HEK293T (cell line): ENCODE measurements at regions not wholly inside any gene's neighbourhood (a gene's known extent, or its start where the extent isn't known, plus 50 kb on each side); places are given as distances from the start of the nearest gene placed in this dataset.

Source experiments
- CTCF ChIA-PET: fragments of 350-600 bp; formaldehyde crosslinking; extraction: SDS; loops from one replicate; lab custom pipeline; 2021; ENCODE audit warnings: antibody characterized with exemption, inconsistent platforms; lab: Yijun Ruan, JAX
- POLR2A ChIA-PET: fragments of 350-600 bp; formaldehyde crosslinking; extraction: SDS; loops from one replicate; lab custom pipeline; 2020; ENCODE audit warnings: antibody characterized with exemption, inconsistent platforms; lab: Yijun Ruan, JAX
- DNase-seq: peaks from one replicate; pipeline ENCODE4 v3.0.0; 2012; ENCODE audit warnings: mixed read lengths; ENCODE audit errors: extremely low spot score
- ARNT ChIP-seq: fragments of 450-650 bp; IDR thresholded peaks from 2 replicates; pipeline ENCODE4 v1.6.1; 2017; ENCODE audit warnings: mild to moderate bottlenecking
- BHLHE40 ChIP-seq: fragments of 450-650 bp; IDR thresholded peaks from 2 replicates; pipeline ENCODE4 v1.6.1; 2016; ENCODE audit warnings: mild to moderate bottlenecking, moderate library complexity, borderline replicate concordance
- CTBP1 ChIP-seq: fragments of 450-650 bp; IDR thresholded peaks from 2 replicates; pipeline ENCODE4 v1.6.1; 2016; ENCODE audit warnings: borderline replicate concordance
- ELF4 ChIP-seq: fragments of 450-650 bp; IDR thresholded peaks from 2 replicates; pipeline ENCODE4 v1.6.1; 2017; ENCODE audit warnings: antibody characterized with exemption
- FOXA1 ChIP-seq: fragments of 450-650 bp; IDR thresholded peaks from 2 replicates; pipeline ENCODE4 v1.6.1; 2016; ENCODE audit warnings: mild to moderate bottlenecking
- FOXK2 ChIP-seq: fragments of 450-650 bp; IDR thresholded peaks from 2 replicates; pipeline ENCODE4 v1.6.1; 2016; ENCODE audit warnings: mild to moderate bottlenecking
- FOXM1 ChIP-seq: fragments of 450-650 bp; IDR thresholded peaks from 2 replicates; pipeline ENCODE4 v1.6.1; 2017; ENCODE audit warnings: mild to moderate bottlenecking, borderline replicate concordance
- HDGF ChIP-seq: fragments of 450-650 bp; IDR thresholded peaks from 2 replicates; pipeline ENCODE4 v1.6.1; 2017; ENCODE audit warnings: antibody characterized with exemption, borderline replicate concordance
- L3MBTL2 ChIP-seq: fragments of 450-650 bp; conservative IDR thresholded peaks from 2 replicates; pipeline ENCODE4 v1.6.1; 2016; ENCODE audit warnings: mild to moderate bottlenecking
- LEF1 ChIP-seq: fragments of 450-650 bp; IDR thresholded peaks from 2 replicates; pipeline ENCODE4 v1.6.1; 2017; ENCODE audit warnings: mild to moderate bottlenecking, borderline replicate concordance
- NFRKB ChIP-seq: fragments of 450-650 bp; IDR thresholded peaks from 2 replicates; pipeline ENCODE4 v1.6.1; 2016; ENCODE audit warnings: mild to moderate bottlenecking, moderate library complexity
- PKNOX1 ChIP-seq: fragments of 450-650 bp; IDR thresholded peaks from 2 replicates; pipeline ENCODE4 v1.6.1; 2016
- SP1 ChIP-seq: fragments of 450-650 bp; IDR thresholded peaks from 2 replicates; pipeline ENCODE4 v1.6.1; 2017
- SUZ12 ChIP-seq: fragments of 450-650 bp; IDR thresholded peaks from 2 replicates; pipeline ENCODE4 v1.6.1; 2016; ENCODE audit warnings: mild to moderate bottlenecking
- TARDBP ChIP-seq: fragments of 450-650 bp; IDR thresholded peaks from 2 replicates; pipeline ENCODE4 v1.6.1; 2016
- ZNF384 ChIP-seq: fragments of 450-650 bp; IDR thresholded peaks from 2 replicates; pipeline ENCODE4 v1.6.1; 2016

- POLR2A ChIA-PET, result no interaction called here
- CTCF ChIA-PET, result no interaction called here
- DNase-seq, result no peak
- TF ChIP-seq NFRKB, result no peak
- TF ChIP-seq CTBP1, result no peak
- no peak for TF ChIP-seq LEF1
- TF ChIP-seq HDGF, result no peak
- no peak for TF ChIP-seq FOXK2
- TF ChIP-seq FOXA1, result no peak
- no peak for TF ChIP-seq SP1
- no peak for TF ChIP-seq ELF4
- TF ChIP-seq ZNF384, result no peak
- no peak for TF ChIP-seq PKNOX1
These were observed 787.3 kb downstream of the KCNT2 start for GRCh38 chr1:195820925-195821324.

- no peak for TF ChIP-seq BHLHE40
- TF ChIP-seq TARDBP, result no peak
- no peak for TF ChIP-seq L3MBTL2
- no peak for TF ChIP-seq ARNT
- TF ChIP-seq FOXM1, result no peak
- TF ChIP-seq LEF1, result no peak
- DNase-seq, result no peak
- CTCF ChIA-PET, result no interaction called here
- POLR2A ChIA-PET, result no interaction called here
These were observed 802.2 kb downstream of the KCNT2 start for GRCh38 chr1:195806060-195806459.

GRCh38 chr1:195804547-195804946, 803.7 kb downstream of the KCNT2 start:
- CTCF ChIA-PET, result no interaction called here
- POLR2A ChIA-PET, result no interaction called here
- DNase-seq, result no peak
- TF ChIP-seq FOXK2 (no peak), ZNF384 (no peak), ELF4 (no peak), BHLHE40 (no peak), NFRKB (no peak), SP1 (no peak), CTBP1 (no peak), ARNT (no peak), HDGF (no peak), SUZ12 (no peak), LEF1 (no peak), FOXM1 (no peak), FOXA1 (no peak), PKNOX1 (no peak), TARDBP (no peak), L3MBTL2 (no peak)

- DNase-seq, result no peak
- ChIA-PET POLR2A (no interaction called here), CTCF (no interaction called here)
- TF ChIP-seq PKNOX1 (no peak), CTBP1 (no peak), ELF4 (no peak), NFRKB (no peak)
These were observed 809.2 kb downstream of the KCNT2 start for GRCh38 chr1:195799016-195799415.

- CTCF ChIA-PET, result no interaction called here
- DNase-seq, result no peak
- POLR2A ChIA-PET, result no interaction called here
These were observed 814.0 kb downstream of the KCNT2 start for GRCh38 chr1:195794225-195794624.

More at GRCh38 chr1:195794225-195794624, 814.0 kb downstream of the KCNT2 start:
- TF ChIP-seq TARDBP (no peak), ZNF384 (no peak), ELF4 (no peak), HDGF (no peak), NFRKB (no peak), L3MBTL2 (no peak), FOXA1 (no peak), SP1 (no peak), CTBP1 (no peak), SUZ12 (no peak), FOXM1 (no peak), FOXK2 (no peak), ARNT (no peak), BHLHE40 (no peak), PKNOX1 (no peak), LEF1 (no peak)
